Omental fat pad (tissue), 3 donors: ENCODE measurements at regions not wholly inside any gene's neighbourhood (a gene's known extent, or its start where the extent isn't known, plus 50 kb on each side); places are given as distances from the start of the nearest gene placed in this dataset.
"Not testable (repeated sequence)": the region's sequence is repeated elsewhere in the genome, so short reads cannot be mapped to it uniquely, and the experiment has no call there.

Experiments used
- ATAC-seq: fragments of 150-250 bp; one replicate; pipeline ENCODE4 v1.9.1; 2016; ENCODE audit warnings: mild to moderate bottlenecking, moderate library complexity; ENCODE audit not compliant: low FRiP score
- DNase-seq: peaks from one replicate; pipeline ENCODE4 v3.0.0-alpha.2; 2019; ENCODE audit warnings: low spot score
- CTCF ChIP-seq, 3 donors: fragments of 450-650 bp; IDR thresholded peaks; one replicate each; pipeline ENCODE4 v1.5.1; 2016 to 2017; ENCODE audit warnings: antibody characterized with exemption in 3 of 3, mild to moderate bottlenecking in 3 of 3, moderate library complexity in 2 of 3

GRCh38 chr4:59698041-59698440 lies 1502.1 kb upstream of the ADGRL3 start:
- no peak for ATAC-seq
- no peak for TF ChIP-seq CTCF (IDR thresholded peaks at IDR 0.05)
- no peak for DNase-seq

- DNase-seq (no peak), ATAC-seq (no peak)
- TF ChIP-seq CTCF (IDR thresholded peaks at IDR 0.05), result no peak
These were observed 1499.5 kb upstream of the ADGRL3 start for GRCh38 chr4:59700651-59701050.

GRCh38 chr4:59704616-59705015 lies 1495.5 kb upstream of the ADGRL3 start:
- TF ChIP-seq CTCF (IDR thresholded peaks at IDR 0.05), result no peak
- DNase-seq (no peak), ATAC-seq (no peak)

- DNase-seq, result no peak
- ATAC-seq, result no peak
- TF ChIP-seq CTCF (IDR thresholded peaks at IDR 0.05), result no peak
These were observed 1487.7 kb upstream of the ADGRL3 start for GRCh38 chr4:59712470-59712869.

GRCh38 chr4:59724286-59724685 lies 1475.8 kb upstream of the ADGRL3 start:
- not testable (repeated sequence) for ATAC-seq, DNase-seq

- ATAC-seq (no peak), DNase-seq (no peak)
- TF ChIP-seq CTCF (IDR thresholded peaks at IDR 0.05), result no peak
These were observed 1472.4 kb upstream of the ADGRL3 start for GRCh38 chr4:59727745-59728144.

- DNase-seq (no peak), ATAC-seq (no peak)
- TF ChIP-seq CTCF (IDR thresholded peaks at IDR 0.05), result no peak
These were observed 1471.6 kb upstream of the ADGRL3 start for GRCh38 chr4:59728496-59728895.

GRCh38 chr4:59729321-59729720 lies 1470.8 kb upstream of the ADGRL3 start:
- no peak for DNase-seq
- TF ChIP-seq CTCF (IDR thresholded peaks at IDR 0.05), result no peak
- no peak for ATAC-seq
